DND-41 (cell line): ENCODE measurements at regions not wholly inside any gene's neighbourhood (a gene's known extent, or its start where the extent isn't known, plus 50 kb on each side); places are given as distances from the start of the nearest gene placed in this dataset.

ENCODE experiments used
- CTCF ChIP-seq: IDR thresholded peaks from 2 replicates; pipeline ENCODE4 v1.5.1; 2012; ENCODE audit warnings: borderline replicate concordance, low read length, moderate library complexity, mild to moderate bottlenecking; ENCODE audit not compliant: poor library complexity, severe bottlenecking; ENCODE audit errors: extremely low read depth
- EZH2 ChIP-seq: IDR thresholded peaks from 3 replicates; pipeline ENCODE4 v1.6.1; 2012; ENCODE audit warnings: borderline replicate concordance, low read depth, mild to moderate bottlenecking, moderate library complexity, low read length, inconsistent platforms; ENCODE audit not compliant: severe bottlenecking

DNA sequence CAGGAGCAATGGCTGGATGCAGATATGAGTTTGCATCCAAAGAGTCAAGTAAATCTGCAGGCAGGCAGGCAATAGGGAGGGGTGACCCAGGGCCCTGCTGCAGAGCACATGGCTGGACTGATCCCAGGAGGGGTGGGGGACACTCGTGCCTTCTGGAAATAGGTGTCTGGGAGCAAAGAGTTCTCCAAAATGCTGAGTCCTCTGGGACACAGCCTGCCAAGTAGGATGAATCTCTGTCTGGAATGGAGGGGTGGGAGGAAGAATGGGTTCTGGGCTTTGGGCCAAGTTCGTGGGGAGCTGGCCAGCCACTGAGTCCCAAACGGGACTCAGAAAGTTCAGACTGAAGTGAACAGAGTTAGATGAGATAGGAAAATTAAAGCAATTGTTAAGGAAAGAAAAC, 214.5 kb downstream of the MTHFS start:
- no peak for TF ChIP-seq CTCF
- TF ChIP-seq EZH2, result no peak
